Endodermal cell (in vitro differentiated cells): ENCODE measurements at regions not wholly inside any gene's neighbourhood (a gene's known extent, or its start where the extent isn't known, plus 50 kb on each side); places are given as distances from the start of the nearest gene placed in this dataset.

Experiments used
- DNase-seq: peaks from one replicate; pipeline ENCODE4 v3.0.0-alpha.2; 2017
- H3K27ac ChIP-seq: 2 replicates; pipeline ENCODE4 v1.5.1; 2013; ENCODE audit warnings: mild to moderate bottlenecking, low read depth, low read length, moderate library complexity
- H3K27me3 ChIP-seq: 2 replicates; pipeline ENCODE4 v1.6.1; 2013; ENCODE audit warnings: mild to moderate bottlenecking, low read length, moderate library complexity; ENCODE audit not compliant: insufficient read depth, control insufficient read depth, poor library complexity, severe bottlenecking
- H3K36me3 ChIP-seq: 2 replicates; pipeline ENCODE4 v1.7.0; 2013; ENCODE audit warnings: mild to moderate bottlenecking, low read length, moderate library complexity; ENCODE audit not compliant: control insufficient read depth, insufficient read depth
- H3K4me1 ChIP-seq: one replicate; pipeline ENCODE4 v1.7.0; 2013; ENCODE audit warnings: low read length; ENCODE audit not compliant: control insufficient read depth, insufficient read depth
- H3K4me3 ChIP-seq: 2 replicates; pipeline ENCODE4 v1.5.1; 2013; ENCODE audit warnings: mild to moderate bottlenecking, low read length, moderate library complexity
- H3K9ac ChIP-seq: 2 replicates; pipeline ENCODE4 v1.6.1; 2013; ENCODE audit warnings: mild to moderate bottlenecking, low read length, moderate library complexity; ENCODE audit not compliant: poor library complexity, severe bottlenecking; ENCODE audit errors: extremely low read depth
- H3K9me3 ChIP-seq: 2 replicates; pipeline ENCODE4 v1.6.1; 2013; ENCODE audit warnings: mild to moderate bottlenecking, low read length, moderate library complexity; ENCODE audit not compliant: control insufficient read depth
- H3K27ac Mint-ChIP-seq: 2 replicates; pipeline ENCODE4 v1.8.0; 2020; ENCODE audit warnings: mixed read lengths
- H3K27me3 Mint-ChIP-seq: 2 replicates; pipeline ENCODE4 v1.8.0; 2021; ENCODE audit warnings: mild to moderate bottlenecking, mixed read lengths; ENCODE audit not compliant: insufficient read depth
- H3K36me3 Mint-ChIP-seq: 2 replicates; pipeline ENCODE4 v1.8.0; 2020; ENCODE audit warnings: low read depth, mixed read lengths
- H3K4me1 Mint-ChIP-seq: 2 replicates; pipeline ENCODE4 v1.8.0; 2020; ENCODE audit warnings: mixed read lengths
- H3K4me3 Mint-ChIP-seq: 2 replicates; pipeline ENCODE4 v1.8.0; 2020; ENCODE audit warnings: mild to moderate bottlenecking, moderate library complexity, mixed read lengths
- H3K9me3 Mint-ChIP-seq: 2 replicates; pipeline ENCODE4 v1.8.0; 2020; ENCODE audit warnings: mild to moderate bottlenecking, mixed read lengths
- WGBS, 2 experiments: methylation state at CpG; one replicate each; pipeline versions ENCODE4 v1.1.5 to v1.1.7; 2013; ENCODE audit warnings: missing lambda C conversion rate in 2 of 2, mixed read lengths in 1 of 2; ENCODE audit not compliant: insufficient coverage in 1 of 2, insufficient read length in 1 of 2; 5-methylcytosine and 5-hydroxymethylcytosine counted together
- TF ChIP-seq, protein P1 (sequence below): fragments of 200-600 bp; sonication (generic); conservative IDR thresholded peaks from 2 replicates; pipeline ENCODE4 v1.5.0; 2021; ENCODE audit warnings: antibody characterized with exemption, mild to moderate bottlenecking

DNA sequence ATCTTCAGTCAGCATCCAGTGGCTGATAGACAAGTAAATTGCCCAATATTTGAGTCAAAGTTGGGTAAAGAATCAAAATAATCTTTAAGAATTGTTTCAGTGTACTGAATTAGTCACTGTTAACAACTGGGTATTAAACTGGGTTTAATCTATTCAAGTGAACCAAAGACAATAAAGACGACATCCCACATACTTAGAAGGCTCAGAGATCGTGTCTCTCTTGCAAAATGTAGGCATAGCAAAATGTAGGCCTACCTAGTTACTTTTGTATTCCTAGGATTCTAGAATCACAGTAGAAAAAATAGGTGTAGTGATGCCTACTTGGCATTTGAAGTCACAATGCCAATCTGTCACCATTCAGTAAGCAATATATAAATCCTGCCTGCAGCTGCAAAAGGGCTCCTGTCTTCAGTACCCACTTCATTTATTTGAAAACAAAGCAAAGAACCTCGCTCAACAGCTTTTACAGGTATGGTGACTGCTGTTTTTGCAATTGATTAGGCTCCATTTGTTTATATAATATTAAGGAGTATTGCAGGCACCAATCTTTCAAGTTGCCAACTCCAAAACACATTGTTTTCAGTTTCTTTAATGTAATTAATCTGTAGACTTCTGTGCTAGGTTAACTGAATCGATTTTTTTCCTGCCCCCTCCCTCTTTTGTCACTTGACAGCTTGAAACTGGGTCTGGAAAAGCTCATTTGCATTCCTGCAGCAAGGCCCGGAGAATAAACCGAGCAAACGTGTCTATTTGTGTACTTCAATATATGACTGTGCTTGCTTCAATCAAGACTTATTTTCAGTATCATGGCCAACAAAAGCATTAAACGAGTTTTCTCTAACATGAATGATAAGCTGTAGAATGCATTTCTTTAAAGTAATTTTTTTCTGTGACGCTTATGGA is 1074.9 kb downstream of the TDRD15 start:
- Mint-ChIP-seq H3K4me3 (no peak overlapping the region), H3K27me3 (no peaks in the 10 kb centered on the region), H3K27ac (no peak overlapping the region), H3K9me3 (no peaks in the 10 kb centered on the region), H3K4me1 (peaks cover 2% of the 10 kb centered on the region), H3K36me3 (no peaks in the 10 kb centered on the region)
- Histone ChIP-seq H3K9ac (no peak overlapping the region), H3K27me3 (no peaks in the 10 kb centered on the region), H3K27ac (no peak overlapping the region), H3K36me3 (no peaks in the 10 kb centered on the region), H3K9me3 (no peaks in the 10 kb centered on the region), H3K4me3 (no peak overlapping the region), H3K4me1 (peaks cover 4% of the 10 kb centered on the region)
- no peak for DNase-seq
- TF ChIP-seq, protein P1, sequence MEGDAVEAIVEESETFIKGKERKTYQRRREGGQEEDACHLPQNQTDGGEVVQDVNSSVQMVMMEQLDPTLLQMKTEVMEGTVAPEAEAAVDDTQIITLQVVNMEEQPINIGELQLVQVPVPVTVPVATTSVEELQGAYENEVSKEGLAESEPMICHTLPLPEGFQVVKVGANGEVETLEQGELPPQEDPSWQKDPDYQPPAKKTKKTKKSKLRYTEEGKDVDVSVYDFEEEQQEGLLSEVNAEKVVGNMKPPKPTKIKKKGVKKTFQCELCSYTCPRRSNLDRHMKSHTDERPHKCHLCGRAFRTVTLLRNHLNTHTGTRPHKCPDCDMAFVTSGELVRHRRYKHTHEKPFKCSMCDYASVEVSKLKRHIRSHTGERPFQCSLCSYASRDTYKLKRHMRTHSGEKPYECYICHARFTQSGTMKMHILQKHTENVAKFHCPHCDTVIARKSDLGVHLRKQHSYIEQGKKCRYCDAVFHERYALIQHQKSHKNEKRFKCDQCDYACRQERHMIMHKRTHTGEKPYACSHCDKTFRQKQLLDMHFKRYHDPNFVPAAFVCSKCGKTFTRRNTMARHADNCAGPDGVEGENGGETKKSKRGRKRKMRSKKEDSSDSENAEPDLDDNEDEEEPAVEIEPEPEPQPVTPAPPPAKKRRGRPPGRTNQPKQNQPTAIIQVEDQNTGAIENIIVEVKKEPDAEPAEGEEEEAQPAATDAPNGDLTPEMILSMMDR, result no peak
- 87% methylated on average over 8 to 9 of the region's 9 CpGs for WGBS, 2 experiments

DNA sequence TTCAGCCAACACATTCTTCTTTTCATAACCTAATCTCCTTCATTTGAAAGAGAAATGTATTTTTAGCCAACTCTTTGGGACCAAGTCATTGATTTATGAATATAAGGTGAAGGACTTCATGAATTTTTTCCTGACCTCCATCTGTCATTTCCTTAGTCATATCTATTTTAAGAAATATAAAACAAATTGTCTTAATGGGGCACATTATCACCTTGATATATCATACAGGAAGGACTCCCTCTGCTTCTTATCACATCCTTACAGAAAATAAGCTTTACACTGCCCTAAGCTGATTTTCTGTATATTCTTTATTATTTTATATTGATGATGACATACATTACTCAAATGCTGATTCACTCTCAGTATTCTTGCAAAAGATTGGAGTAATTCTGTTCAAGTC is 1076.2 kb downstream of the TDRD15 start:
- no peaks in the 10 kb centered on the region for H3K27me3 ChIP-seq
- no peaks in the 10 kb centered on the region for H3K27me3 Mint-ChIP-seq
- peaks cover 2% of the 10 kb centered on the region for H3K4me1 Mint-ChIP-seq
- H3K4me1 ChIP-seq, result peaks cover 4% of the 10 kb centered on the region
- no peak for DNase-seq
- H3K36me3 ChIP-seq, result no peaks in the 10 kb centered on the region
- H3K4me3 Mint-ChIP-seq, result no peak overlapping the region
- H3K9ac ChIP-seq, result no peak overlapping the region
- H3K4me3 ChIP-seq, result no peak overlapping the region
- H3K9me3 ChIP-seq, result peaks cover 6% of the 10 kb centered on the region
- H3K27ac Mint-ChIP-seq, result no peak overlapping the region
- H3K36me3 Mint-ChIP-seq, result no peaks in the 10 kb centered on the region
- peaks cover 6% of the 10 kb centered on the region for H3K9me3 Mint-ChIP-seq
- TF ChIP-seq, protein P1, result no peak
- H3K27ac ChIP-seq, result no peak overlapping the region

DNA sequence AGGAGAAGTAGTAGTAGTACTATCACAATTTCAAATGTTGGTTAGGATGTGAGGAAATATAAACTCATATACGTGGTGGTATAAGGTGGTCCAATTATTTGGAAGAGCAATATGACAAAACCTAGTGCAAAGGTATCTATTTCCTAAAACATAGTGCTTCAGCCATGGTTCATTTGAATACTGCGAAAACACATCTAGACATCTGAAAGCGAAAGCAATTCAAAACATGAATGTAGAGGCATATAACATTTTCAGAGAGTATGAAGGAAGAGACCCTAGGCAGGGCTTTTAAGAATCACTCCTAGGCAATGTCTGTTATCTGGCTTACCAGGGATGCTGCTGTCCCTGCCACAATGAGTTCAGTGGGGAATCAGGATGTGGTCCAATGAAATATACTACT is 1085.8 kb downstream of the TDRD15 start:
- no peak overlapping the region for H3K4me3 ChIP-seq
- H3K4me1 ChIP-seq, result no peaks in the 10 kb centered on the region
- Mint-ChIP-seq H3K4me3 (no peak overlapping the region), H3K36me3 (no peaks in the 10 kb centered on the region), H3K9me3 (no peaks in the 10 kb centered on the region), H3K27ac (no peak overlapping the region), H3K27me3 (no peaks in the 10 kb centered on the region), H3K4me1 (peaks cover 4% of the 10 kb centered on the region)
- H3K9ac ChIP-seq, result no peak overlapping the region
- H3K36me3 ChIP-seq, result no peaks in the 10 kb centered on the region
- H3K27ac ChIP-seq, result no peak overlapping the region
- H3K9me3 ChIP-seq, result peaks cover under 1% of the 10 kb centered on the region
- H3K27me3 ChIP-seq, result no peaks in the 10 kb centered on the region
- 82 to 92% methylated on average over 2 to 3 of the region's 3 CpGs for WGBS, 2 experiments
- DNase-seq, result no peak
- TF ChIP-seq, protein P1, result no peak
